Adrenal gland (tissue), 9 donors: ENCODE measurements at regions not wholly inside any gene's neighbourhood (a gene's known extent, or its start where the extent isn't known, plus 50 kb on each side); places are given as distances from the start of the nearest gene placed in this dataset.

ENCODE experiments used
- DNase-seq, 7 donors: peaks; one replicate each; pipeline ENCODE4 v3.0.0-alpha.2; 2019 to 2020
- H3K27ac ChIP-seq, 5 donors: fragments of 200-600 bp; sonication (generic) in 4 of 5; 1 replicate in 3 of 5; 2 replicates in 2 of 5; pipeline versions ENCODE4 v1.5.1 to v1.8.0; 2016 to 2020; ENCODE audit warnings: mild to moderate bottlenecking in 1 of 5
- H3K27me3 ChIP-seq: fragments of 200-600 bp; 2 replicates; pipeline ENCODE4 v1.8.0; 2021
- H3K36me3 ChIP-seq, 2 donors: fragments of 200-600 bp; replicated peaks in 1 of 2; 1 replicate in 1 of 2; 2 replicates in 1 of 2; pipeline versions ENCODE4 v1.5.1 to v1.8.0; 2018 to 2022
- H3K4me1 ChIP-seq, 2 donors: fragments of 200-600 bp; replicated peaks in 1 of 2; 1 replicate in 1 of 2; 2 replicates in 1 of 2; pipeline versions ENCODE4 v1.5.1 to v1.8.0; 2018 to 2021
- H3K4me3 ChIP-seq, 4 donors: fragments of 200-600 bp; sonication (generic) in 3 of 4; one replicate each; pipeline ENCODE4 v1.5.1; 2016 to 2018
- H3K9me3 ChIP-seq, 3 donors: fragments of 200-600 bp; sonication (generic) in 1 of 3; replicated peaks in 1 of 3; 1 replicate in 2 of 3; 2 replicates in 1 of 3; pipeline versions ENCODE4 v1.5.1 to v1.8.0; 2016 to 2021
- POLR2A ChIP-seq, 2 donors: fragments of 450-650 bp; IDR thresholded peaks; one replicate each; pipeline ENCODE4 v1.6.1; 2017; ENCODE audit warnings: antibody characterized with exemption in 2 of 2, mild to moderate bottlenecking in 2 of 2, moderate library complexity in 1 of 2
- WGBS, 4 donors: extraction: QIAGEN DNeasy Blood & Tissue Kit in 2 of 4; methylation state at CpG; one replicate each; pipeline versions ENCODE4 v1.1.5 to v1.1.7; 2013 to 2017; 5-methylcytosine and 5-hydroxymethylcytosine counted together
- intact Hi-C, 2 donors: fragments of 100-400 bp; cut with DNase I; formaldehyde crosslinking; loops; one replicate each; pipeline versions ENCODE4 v1.14.1 to v1.15.0; 2022 to 2023
- TF ChIP-seq, protein P1 (sequence below), 6 experiments: fragments of 450-650 bp in 4 of 6; fragments of 200-600 bp in 2 of 6; sonication (generic) in 1 of 6; IDR thresholded peaks; 1 replicate in 5 of 6; 2 replicates in 1 of 6; pipeline versions ENCODE4 v1.5.1 to v1.8.0; 2016 to 2021; ENCODE audit warnings: antibody characterized with exemption in 6 of 6, mild to moderate bottlenecking in 2 of 6, moderate library complexity in 1 of 6
- donor health status: healthy with polysubstance abuse.
- donor health status: Bipolar disorder and iron deficiency.
- donor health status: DM: yes; HTN: yes; CAD: no.
- donor health status: DM: no; HTN: no; CAD: no.
- donor health status: DM: no; HTN: no; CAD: no.

DNA sequence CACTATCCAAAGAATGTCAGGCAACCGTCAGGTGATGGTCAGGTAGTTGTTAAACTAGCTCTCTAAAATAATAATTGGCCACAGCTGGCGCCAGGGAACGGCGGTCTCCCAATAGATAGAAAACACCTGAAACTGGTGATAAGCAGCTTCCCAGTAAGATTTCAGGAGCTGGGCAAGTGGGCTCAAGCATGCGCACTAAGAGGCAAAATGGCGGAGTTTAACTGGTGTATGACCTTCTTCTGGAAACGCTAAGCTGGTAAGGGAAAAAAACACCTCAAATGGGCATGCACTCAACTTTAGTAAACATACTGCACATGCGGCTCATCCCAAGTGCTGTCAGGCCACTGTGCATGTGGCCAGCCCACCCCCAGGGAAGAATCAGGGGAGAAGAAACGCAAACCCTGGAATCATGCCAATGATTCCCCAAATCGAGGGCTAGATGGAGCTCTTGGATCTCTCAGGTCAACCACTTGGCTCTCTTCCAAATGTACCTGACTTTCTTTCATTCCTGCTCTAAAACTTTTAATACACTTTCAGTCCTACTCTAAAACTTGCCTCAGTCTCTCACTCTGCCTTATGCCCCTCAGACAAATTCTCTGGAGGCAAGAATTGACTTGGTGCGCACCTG lies 195.0 kb downstream of the ZNF621 start:
- DNase-seq = peak in 4 of 7 donors; percentile 31 to 35 (median 33)
- H3K27ac ChIP-seq = no peak overlapping the region
- no peaks in the 10 kb centered on the region for H3K27me3 ChIP-seq
- TF ChIP-seq POLR2A (IDR thresholded peaks at IDR 0.05) = no peak
- TF ChIP-seq, protein P1, sequence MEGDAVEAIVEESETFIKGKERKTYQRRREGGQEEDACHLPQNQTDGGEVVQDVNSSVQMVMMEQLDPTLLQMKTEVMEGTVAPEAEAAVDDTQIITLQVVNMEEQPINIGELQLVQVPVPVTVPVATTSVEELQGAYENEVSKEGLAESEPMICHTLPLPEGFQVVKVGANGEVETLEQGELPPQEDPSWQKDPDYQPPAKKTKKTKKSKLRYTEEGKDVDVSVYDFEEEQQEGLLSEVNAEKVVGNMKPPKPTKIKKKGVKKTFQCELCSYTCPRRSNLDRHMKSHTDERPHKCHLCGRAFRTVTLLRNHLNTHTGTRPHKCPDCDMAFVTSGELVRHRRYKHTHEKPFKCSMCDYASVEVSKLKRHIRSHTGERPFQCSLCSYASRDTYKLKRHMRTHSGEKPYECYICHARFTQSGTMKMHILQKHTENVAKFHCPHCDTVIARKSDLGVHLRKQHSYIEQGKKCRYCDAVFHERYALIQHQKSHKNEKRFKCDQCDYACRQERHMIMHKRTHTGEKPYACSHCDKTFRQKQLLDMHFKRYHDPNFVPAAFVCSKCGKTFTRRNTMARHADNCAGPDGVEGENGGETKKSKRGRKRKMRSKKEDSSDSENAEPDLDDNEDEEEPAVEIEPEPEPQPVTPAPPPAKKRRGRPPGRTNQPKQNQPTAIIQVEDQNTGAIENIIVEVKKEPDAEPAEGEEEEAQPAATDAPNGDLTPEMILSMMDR (IDR thresholded peaks at IDR 0.05) = peak in 5 of 6 experiments; percentile 7 to 39 (median 31)
- 76 to 78% (median 77%) methylated on average over 11 of the region's 11 CpGs for WGBS, 4 donors
- intact Hi-C loops = no loop called here
- no peaks in the 10 kb centered on the region for H3K4me1 ChIP-seq
- H3K4me3 ChIP-seq = no peak overlapping the region
- no peaks in the 10 kb centered on the region for H3K36me3 ChIP-seq
- H3K9me3 ChIP-seq = no peaks in the 10 kb centered on the region

GRCh38 chr3:40720341-40720740 lies 195.6 kb downstream of the ZNF621 start:
- TF ChIP-seq POLR2A (IDR thresholded peaks at IDR 0.05) = no peak
- TF ChIP-seq, protein P1 (IDR thresholded peaks at IDR 0.05) = no peak
- intact Hi-C loops = no loop called here
- no peaks in the 10 kb centered on the region for H3K36me3 ChIP-seq
- no peaks in the 10 kb centered on the region for H3K9me3 ChIP-seq
- H3K27ac ChIP-seq = no peak overlapping the region
- no peak for DNase-seq
- no peaks in the 10 kb centered on the region for H3K4me1 ChIP-seq
- no peak overlapping the region for H3K4me3 ChIP-seq
- H3K27me3 ChIP-seq = no peaks in the 10 kb centered on the region
- WGBS, 4 donors = 80 to 91% (median 88%) methylated on average over 4 of the region's 4 CpGs

- 83 to 93% (median 90%) methylated on average over 3 of the region's 3 CpGs for WGBS, 4 donors
- no peak overlapping the region for H3K4me3 ChIP-seq
- H3K9me3 ChIP-seq = no peaks in the 10 kb centered on the region
- H3K27me3 ChIP-seq = no peaks in the 10 kb centered on the region
- H3K27ac ChIP-seq = no peak overlapping the region
- no peak for DNase-seq
- H3K36me3 ChIP-seq = no peaks in the 10 kb centered on the region
- intact Hi-C loops = no loop called here
- no peak for TF ChIP-seq POLR2A (IDR thresholded peaks at IDR 0.05)
- TF ChIP-seq, protein P1 (IDR thresholded peaks at IDR 0.05) = no peak
- no peaks in the 10 kb centered on the region for H3K4me1 ChIP-seq
Measured at GRCh38 chr3:40720863-40721262, 196.1 kb downstream of the ZNF621 start.

GRCh38 chr3:40723083-40723660 lies 198.4 kb downstream of the ZNF621 start:
- DNase-seq = no peak
- Histone ChIP-seq H3K4me3 (no peak overlapping the region), H3K36me3 (no peaks in the 10 kb centered on the region), H3K27me3 (no peaks in the 10 kb centered on the region), H3K9me3 (no peaks in the 10 kb centered on the region), H3K4me1 (no peaks in the 10 kb centered on the region), H3K27ac (no peak overlapping the region)
- intact Hi-C loops = no loop called here
- TF ChIP-seq, protein P1 (IDR thresholded peaks at IDR 0.05) = no peak
- no peak for TF ChIP-seq POLR2A (IDR thresholded peaks at IDR 0.05)
